ENCODE measurements at regions not wholly inside any gene's neighbourhood (a gene's known extent, or its start where the extent isn't known, plus 50 kb on each side); places are given as distances from the start of the nearest gene placed in this dataset.

DNA sequence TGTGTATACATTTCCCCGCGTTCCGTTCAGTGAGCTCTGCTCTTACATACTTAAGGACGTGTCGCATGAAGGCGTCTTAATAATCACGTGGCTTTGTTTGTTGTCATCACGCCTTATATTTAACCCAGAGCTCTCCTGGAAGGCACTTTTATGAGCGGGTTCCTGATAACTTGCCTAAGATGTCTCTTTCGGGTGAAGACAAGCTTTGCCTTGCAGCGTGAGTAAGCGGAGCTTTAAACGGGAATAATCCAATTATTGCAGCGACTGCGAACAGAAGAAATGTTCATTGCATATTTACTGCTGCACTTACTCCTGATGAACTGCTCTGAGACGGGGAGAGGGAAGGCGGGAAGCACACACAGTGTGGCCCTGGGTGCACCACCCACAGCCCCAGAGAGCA, 1128.2 kb downstream of the BRD1 start:
- intact Hi-C loops (cut with DNase I) = no loop called here
- 64 to 72% (median 65%) methylated on average over 17 of the region's 17 CpGs for WGBS, 4 donors
- Histone ChIP-seq H3K27ac (no peak overlapping the region), H3K4me1 (no peaks in the 10 kb centered on the region), H3K36me3 (no peaks in the 10 kb centered on the region), H3K27me3 (peaks cover 0 to 3% (median 0%) of the 10 kb centered on the region in 9 donors), H3K4me3 (no peak overlapping the region), H3K9me3 (no peaks in the 10 kb centered on the region)
- ATAC-seq (no peak), DNase-seq (no peak)
- TF ChIP-seq POLR2A (IDR thresholded peaks at IDR 0.05) = no peak
- TF ChIP-seq, protein P1, sequence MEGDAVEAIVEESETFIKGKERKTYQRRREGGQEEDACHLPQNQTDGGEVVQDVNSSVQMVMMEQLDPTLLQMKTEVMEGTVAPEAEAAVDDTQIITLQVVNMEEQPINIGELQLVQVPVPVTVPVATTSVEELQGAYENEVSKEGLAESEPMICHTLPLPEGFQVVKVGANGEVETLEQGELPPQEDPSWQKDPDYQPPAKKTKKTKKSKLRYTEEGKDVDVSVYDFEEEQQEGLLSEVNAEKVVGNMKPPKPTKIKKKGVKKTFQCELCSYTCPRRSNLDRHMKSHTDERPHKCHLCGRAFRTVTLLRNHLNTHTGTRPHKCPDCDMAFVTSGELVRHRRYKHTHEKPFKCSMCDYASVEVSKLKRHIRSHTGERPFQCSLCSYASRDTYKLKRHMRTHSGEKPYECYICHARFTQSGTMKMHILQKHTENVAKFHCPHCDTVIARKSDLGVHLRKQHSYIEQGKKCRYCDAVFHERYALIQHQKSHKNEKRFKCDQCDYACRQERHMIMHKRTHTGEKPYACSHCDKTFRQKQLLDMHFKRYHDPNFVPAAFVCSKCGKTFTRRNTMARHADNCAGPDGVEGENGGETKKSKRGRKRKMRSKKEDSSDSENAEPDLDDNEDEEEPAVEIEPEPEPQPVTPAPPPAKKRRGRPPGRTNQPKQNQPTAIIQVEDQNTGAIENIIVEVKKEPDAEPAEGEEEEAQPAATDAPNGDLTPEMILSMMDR (IDR thresholded peaks at IDR 0.05) = no peak

- WGBS, 4 donors = 53 to 91% (median 65%) methylated on average over 11 to 13 of the region's 13 CpGs
- intact Hi-C loops (cut with DNase I) = no loop called here
- Histone ChIP-seq H3K27me3 (peaks cover 0 to 3% (median 0%) of the 10 kb centered on the region in 9 donors), H3K9me3 (no peaks in the 10 kb centered on the region), H3K36me3 (no peaks in the 10 kb centered on the region), H3K4me3 (no peak overlapping the region), H3K4me1 (no peaks in the 10 kb centered on the region), H3K27ac (no peak overlapping the region)
- DNase-seq (peak in 1 of 5 donors; percentile 10), ATAC-seq (no peak)
- TF ChIP-seq, protein P1 (IDR thresholded peaks at IDR 0.05) = no peak
- TF ChIP-seq POLR2A (IDR thresholded peaks at IDR 0.05) = no peak
Measured at GRCh38 chr22:48698618-48699017, 1129.1 kb downstream of the BRD1 start.

DNA sequence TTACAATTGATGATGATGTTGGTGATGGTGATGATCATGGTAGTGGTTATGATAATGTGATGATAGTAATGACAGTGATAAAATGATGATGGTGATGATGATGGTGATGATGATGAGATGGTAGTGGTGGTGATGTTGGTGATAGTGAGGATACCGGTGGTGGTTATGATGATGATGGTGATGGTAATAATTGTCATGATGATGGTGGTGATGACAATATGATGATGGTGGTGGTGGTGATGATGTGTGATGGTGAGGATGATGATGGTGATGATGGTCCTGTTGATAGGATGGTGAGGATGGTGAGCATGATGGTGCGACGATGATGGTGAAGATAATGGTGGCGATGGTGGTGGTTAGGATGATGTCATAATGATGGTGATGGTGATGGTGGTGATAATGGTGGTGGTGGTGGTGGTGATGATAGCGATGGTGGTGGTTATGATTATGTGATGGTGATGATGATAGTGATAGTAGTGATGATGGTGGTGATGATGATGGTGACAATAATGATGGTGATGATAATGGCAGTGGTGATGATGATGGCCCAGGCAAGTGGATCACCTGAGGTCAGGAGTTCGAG, 1129.9 kb downstream of the BRD1 start:
- WGBS, 4 donors = 91 to 93% (median 92%) methylated on average over 6 of the region's 6 CpGs
- Histone ChIP-seq H3K36me3 (no peaks in the 10 kb centered on the region), H3K27ac (no peak overlapping the region), H3K9me3 (no peaks in the 10 kb centered on the region), H3K4me1 (no peaks in the 10 kb centered on the region), H3K4me3 (no peak overlapping the region), H3K27me3 (peaks cover 0 to 3% (median 0%) of the 10 kb centered on the region in 9 donors)
- intact Hi-C loops (cut with DNase I) = no loop called here
- TF ChIP-seq, protein P1 (IDR thresholded peaks at IDR 0.05) = no peak
- no peak for TF ChIP-seq POLR2A (IDR thresholded peaks at IDR 0.05)
- ATAC-seq = no peak
- no peak for DNase-seq

GRCh38 chr22:48697223-48697622, 1130.5 kb downstream of the BRD1 start:
- Histone ChIP-seq H3K4me1 (no peaks in the 10 kb centered on the region), H3K36me3 (no peaks in the 10 kb centered on the region), H3K9me3 (no peaks in the 10 kb centered on the region), H3K27ac (no peak overlapping the region), H3K4me3 (no peak overlapping the region), H3K27me3 (peaks cover 0 to 3% (median 0%) of the 10 kb centered on the region in 9 donors)
- TF ChIP-seq, protein P1 (IDR thresholded peaks at IDR 0.05) = no peak
- no peak for TF ChIP-seq POLR2A (IDR thresholded peaks at IDR 0.05)
- intact Hi-C loops (cut with DNase I) = no loop called here
- no peak for DNase-seq
- ATAC-seq = no peak
- WGBS, 4 donors = 61 to 92% (median 86%) methylated on average over 3 of the region's 3 CpGs

All from heart left ventricle (tissue), 16 donors.